H9 (cell line): ENCODE measurements at regions not wholly inside any gene's neighbourhood (a gene's known extent, or its start where the extent isn't known, plus 50 kb on each side); places are given as distances from the start of the nearest gene placed in this dataset.

Source experiments
- DNase-seq: peaks from one replicate; pipeline ENCODE4 v3.0.0-alpha.2; 2017
- H2AFZ ChIP-seq: one replicate; pipeline ENCODE4 v1.6.1; 2013; ENCODE audit warnings: mild to moderate bottlenecking, low read length, control low read depth, moderate library complexity
- H2AK5ac ChIP-seq: 2 replicates; pipeline ENCODE4 v1.6.1; 2013; ENCODE audit warnings: low read length, control low read depth, mixed read lengths; ENCODE audit not compliant: insufficient read length
- H2BK120ac ChIP-seq: one replicate; pipeline ENCODE4 v1.6.1; 2013; ENCODE audit warnings: low read depth, mild to moderate bottlenecking, low read length, control low read depth, inconsistent platforms; ENCODE audit not compliant: poor library complexity, severe bottlenecking
- H2BK12ac ChIP-seq: 2 replicates; pipeline ENCODE4 v1.6.1; 2013; ENCODE audit warnings: low read length, control low read depth, mixed read lengths, low read depth; ENCODE audit not compliant: insufficient read length
- H2BK15ac ChIP-seq: 2 replicates; pipeline ENCODE4 v1.6.1; 2013; ENCODE audit warnings: low read depth, low read length, control low read depth
- H2BK20ac ChIP-seq: one replicate; pipeline ENCODE4 v1.6.1; 2013; ENCODE audit warnings: low read depth, mild to moderate bottlenecking, low read length, control low read depth, inconsistent platforms; ENCODE audit not compliant: poor library complexity, severe bottlenecking
- H2BK5ac ChIP-seq: 2 replicates; pipeline ENCODE4 v1.6.1; 2013; ENCODE audit warnings: low read length, control low read depth, mixed read lengths; ENCODE audit not compliant: insufficient read length
- H3K14ac ChIP-seq: 2 replicates; pipeline ENCODE4 v1.6.1; 2013; ENCODE audit warnings: low read length, control low read depth; ENCODE audit not compliant: insufficient read depth
- H3K18ac ChIP-seq: 2 replicates; pipeline ENCODE4 v1.6.1; 2013; ENCODE audit warnings: low read depth, mild to moderate bottlenecking, mixed read lengths, low read length, control low read depth; ENCODE audit not compliant: insufficient read length
- H3K23ac ChIP-seq: 2 replicates; pipeline ENCODE4 v1.6.1; 2013; ENCODE audit warnings: low read length, control low read depth, mixed read lengths, low read depth; ENCODE audit not compliant: insufficient read length
- H3K23me2 ChIP-seq: 2 replicates; pipeline ENCODE4 v1.6.1; 2013; ENCODE audit warnings: low read depth, mild to moderate bottlenecking, mixed read lengths, low read length, control low read depth; ENCODE audit not compliant: insufficient read length, poor library complexity, severe bottlenecking
- H3K27ac ChIP-seq: 2 replicates; pipeline ENCODE4 v1.5.1; 2013; ENCODE audit warnings: low read length, control low read depth, mixed read lengths, low read depth; ENCODE audit not compliant: insufficient read length
- H3K27me3 ChIP-seq: 2 replicates; pipeline ENCODE4 v1.6.1; 2013; ENCODE audit warnings: low read length, control low read depth, inconsistent platforms; ENCODE audit not compliant: insufficient read depth
- H3K4ac ChIP-seq: 2 replicates; pipeline ENCODE4 v1.6.1; 2013; ENCODE audit warnings: low read depth, mild to moderate bottlenecking, control low read depth, inconsistent platforms, low read length, moderate library complexity
- H3K4me1 ChIP-seq: 2 replicates; pipeline ENCODE4 v1.6.1; 2013; ENCODE audit warnings: low read length, control low read depth, inconsistent platforms; ENCODE audit not compliant: insufficient read depth
- H3K4me2 ChIP-seq: 2 replicates; pipeline ENCODE4 v1.6.1; 2013; ENCODE audit warnings: low read length, control low read depth, mixed read lengths; ENCODE audit not compliant: insufficient read length, insufficient read depth
- H3K56ac ChIP-seq: 2 replicates; pipeline ENCODE4 v1.6.1; 2013; ENCODE audit warnings: low read depth, mild to moderate bottlenecking, mixed read lengths, low read length, control low read depth; ENCODE audit not compliant: insufficient read length
- H3K79me1 ChIP-seq: 2 replicates; pipeline ENCODE4 v1.6.1; 2013; ENCODE audit warnings: low read depth, mild to moderate bottlenecking, moderate library complexity, low read length, control low read depth, inconsistent platforms; ENCODE audit not compliant: insufficient read depth, poor library complexity, severe bottlenecking
- H3K79me2 ChIP-seq: 2 replicates; pipeline ENCODE4 v1.6.1; 2013; ENCODE audit warnings: low read length, control low read depth, inconsistent platforms; ENCODE audit not compliant: insufficient read depth
- H3K9ac ChIP-seq: 2 replicates; pipeline ENCODE4 v1.6.1; 2013; ENCODE audit warnings: low read length, control low read depth, mixed read lengths; ENCODE audit not compliant: insufficient read length; ENCODE audit errors: extremely low read depth
- H3K9me3 ChIP-seq: one replicate; pipeline ENCODE4 v1.6.1; 2013; ENCODE audit warnings: low read depth, low read length, inconsistent platforms; ENCODE audit not compliant: control insufficient read depth
- H3T11ph ChIP-seq: one replicate; pipeline ENCODE4 v1.6.1; 2013; ENCODE audit warnings: mild to moderate bottlenecking, low read length, control low read depth, inconsistent platforms
- H4K20me1 ChIP-seq: one replicate; pipeline ENCODE4 v1.6.1; 2013; ENCODE audit not compliant: control insufficient read depth, insufficient read length, insufficient read depth
- H4K5ac ChIP-seq: 2 replicates; pipeline ENCODE4 v1.6.1; 2013; ENCODE audit warnings: low read depth, mild to moderate bottlenecking, mixed read lengths, low read length, control low read depth; ENCODE audit not compliant: insufficient read length
- H4K8ac ChIP-seq: replicated peaks from 2 replicates; pipeline ENCODE4 v1.6.1; 2013; ENCODE audit warnings: low read length, control low read depth, mixed read lengths, low read depth; ENCODE audit not compliant: insufficient read length
- H4K91ac ChIP-seq: 2 replicates; pipeline ENCODE4 v1.6.1; 2013; ENCODE audit warnings: low read depth, mild to moderate bottlenecking, moderate library complexity, mixed read lengths, low read length, control low read depth; ENCODE audit not compliant: insufficient read length
- H3K27ac Mint-ChIP-seq, 3 experiments: 2 replicates in 2 of 3; 3 replicates in 1 of 3; pipeline ENCODE4 v1.8.0; 2020 to 2021; ENCODE audit warnings: mixed read lengths in 3 of 3, mild to moderate bottlenecking in 1 of 3, moderate library complexity in 1 of 3
- H3K27me3 Mint-ChIP-seq: 2 replicates; pipeline ENCODE4 v1.8.0; 2021; ENCODE audit warnings: low read depth, mild to moderate bottlenecking, moderate library complexity, mixed read lengths
- H3K36me3 Mint-ChIP-seq, 3 experiments: 2 replicates in 2 of 3; 3 replicates in 1 of 3; pipeline ENCODE4 v1.8.0; 2020 to 2021; ENCODE audit warnings: low read depth in 3 of 3, mixed read lengths in 3 of 3; ENCODE audit not compliant: insufficient read depth in 1 of 3
- H3K4me1 Mint-ChIP-seq, 2 experiments: 2 replicates each; pipeline ENCODE4 v1.8.0; 2020; ENCODE audit warnings: mixed read lengths in 2 of 2
- H3K4me3 Mint-ChIP-seq, 2 experiments: 2 replicates in 1 of 2; 3 replicates in 1 of 2; pipeline ENCODE4 v1.8.0; 2020 to 2021; ENCODE audit warnings: mild to moderate bottlenecking in 2 of 2, mixed read lengths in 2 of 2, moderate library complexity in 1 of 2
- H3K9me3 Mint-ChIP-seq, 2 experiments: 2 replicates in 1 of 2; 3 replicates in 1 of 2; pipeline ENCODE4 v1.8.0; 2020; ENCODE audit warnings: mild to moderate bottlenecking in 2 of 2, mixed read lengths in 2 of 2, moderate library complexity in 1 of 2
- CTCF ChIP-seq: fragments of 200-600 bp; sonication (generic); conservative IDR thresholded peaks from 3 replicates; pipeline ENCODE4 v1.8.0; 2021; ENCODE audit warnings: antibody characterized with exemption, mild to moderate bottlenecking
- WGBS: extraction: QIAGEN DNeasy Blood & Tissue Kit; methylation state at CpG from one replicate; pipeline ENCODE4 v1.1.7; 2013; ENCODE audit warnings: missing lambda C conversion rate, low lambda C conversion rate, mixed read lengths; ENCODE audit not compliant: insufficient read length; ENCODE audit errors: extremely low coverage; 5-methylcytosine and 5-hydroxymethylcytosine counted together

GRCh38 chr6:18785810-18786490 lies 398.8 kb downstream of the RNF144B start:
- no peak overlapping the region for H3K18ac ChIP-seq
- no peak overlapping the region for H3K4me2 ChIP-seq
- no peak overlapping the region for H3K27ac Mint-ChIP-seq
- H3K36me3 Mint-ChIP-seq, result peaks cover 0 to 3% (median 3%) of the 10 kb centered on the region in 3 experiments; a peak in 4 of 7 replicates
- no peak overlapping the region for H3K9ac ChIP-seq
- no peak overlapping the region for H2AFZ ChIP-seq
- H3K4me1 Mint-ChIP-seq, result no peaks in the 10 kb centered on the region
- H3T11ph ChIP-seq, result no peak overlapping the region
- H3K23me2 ChIP-seq, result no peaks in the 10 kb centered on the region
- H3K56ac ChIP-seq, result no peak overlapping the region
- peaks cover 9 to 10% of the 10 kb centered on the region in 2 experiments for H3K9me3 Mint-ChIP-seq
- no peak overlapping the region for H2BK20ac ChIP-seq
- DNase-seq, result no peak
- no peak overlapping the region for H2BK15ac ChIP-seq
- H4K8ac ChIP-seq, result no peak overlapping the region
- H3K79me2 ChIP-seq, result no peaks in the 10 kb centered on the region
- no peak overlapping the region for H3K23ac ChIP-seq
- no peak overlapping the region for H4K5ac ChIP-seq
- no peak overlapping the region for H3K4ac ChIP-seq
- no peak for TF ChIP-seq CTCF
- no CpG with 5 or more reads among the region's 2 CpGs for WGBS
- H3K27me3 ChIP-seq, result no peaks in the 10 kb centered on the region
- no peak overlapping the region for H2AK5ac ChIP-seq
- H2BK120ac ChIP-seq, result no peak overlapping the region
- H3K27me3 Mint-ChIP-seq, result no peaks in the 10 kb centered on the region
- H2BK12ac ChIP-seq, result no peak overlapping the region
- H3K4me3 Mint-ChIP-seq, result no peak overlapping the region
- H3K4me1 ChIP-seq, result no peaks in the 10 kb centered on the region
- H3K27ac ChIP-seq, result no peak overlapping the region
- H2BK5ac ChIP-seq, result no peak overlapping the region
- H4K20me1 ChIP-seq, result no peaks in the 10 kb centered on the region
- no peaks in the 10 kb centered on the region for H3K79me1 ChIP-seq
- H3K9me3 ChIP-seq, result no peaks in the 10 kb centered on the region
- H3K14ac ChIP-seq, result no peak overlapping the region
- no peak overlapping the region for H4K91ac ChIP-seq
